NCI-H2171 treated with DMSO at 0.1 percent for 48 hours (cell line): ENCODE measurements at regions not wholly inside any gene's neighbourhood (a gene's known extent, or its start where the extent isn't known, plus 50 kb on each side); places are given as distances from the start of the nearest gene placed in this dataset.
A peak's percentile ranks its signal among the peaks of the same experiment; 100 is the strongest.
"Not testable (repeated sequence)": the region's sequence is repeated elsewhere in the genome, so short reads cannot be mapped to it uniquely, and the experiment has no call there.

Experiments
- DNase-seq: peaks from one replicate; lab custom pipeline; 2025; lab: John Stamatoyannopoulos, UW

GRCh38 chr2:195537811-195538210 lies 119.2 kb upstream of the SLC39A10 start:
- DNase-seq = no peak

- no peak for DNase-seq
These were observed 120.1 kb upstream of the SLC39A10 start for GRCh38 chr2:195536906-195537305.

GRCh38 chr2:195535911-195536522 lies 121.0 kb upstream of the SLC39A10 start:
- no peak for DNase-seq

GRCh38 chr2:195534971-195535370 lies 122.1 kb upstream of the SLC39A10 start:
- no peak for DNase-seq

- DNase-seq = no peak
These were observed 123.0 kb upstream of the SLC39A10 start for GRCh38 chr2:195533771-195534642.

- DNase-seq = no peak
These were observed 124.3 kb upstream of the SLC39A10 start for GRCh38 chr2:195532628-195533271.

GRCh38 chr2:195532255-195532627 lies 124.8 kb upstream of the SLC39A10 start:
- no peak for DNase-seq

GRCh38 chr2:195531754-195532153 lies 125.3 kb upstream of the SLC39A10 start:
- DNase-seq = no peak

- not testable (repeated sequence) for DNase-seq
These were observed 133.8 kb upstream of the SLC39A10 start for GRCh38 chr2:195523242-195523641.

- no peak for DNase-seq
These were observed 135.4 kb upstream of the SLC39A10 start for GRCh38 chr2:195521589-195521988.

- no peak for DNase-seq
These were observed 136.3 kb upstream of the SLC39A10 start for GRCh38 chr2:195520671-195521155.

- DNase-seq = no peak
These were observed 141.5 kb upstream of the SLC39A10 start for GRCh38 chr2:195515551-195515950.

GRCh38 chr2:195514365-195514764 lies 142.7 kb upstream of the SLC39A10 start:
- DNase-seq = no peak

GRCh38 chr2:195513119-195513518 lies 143.9 kb upstream of the SLC39A10 start:
- no peak for DNase-seq

- no peak for DNase-seq
These were observed 147.5 kb upstream of the SLC39A10 start for GRCh38 chr2:195509551-195509950.

- DNase-seq = no peak
These were observed 148.9 kb upstream of the SLC39A10 start for GRCh38 chr2:195508139-195508455.

GRCh38 chr2:195507447-195508138 lies 149.4 kb upstream of the SLC39A10 start:
- no peak for DNase-seq

GRCh38 chr2:195505701-195506100 lies 151.3 kb upstream of the SLC39A10 start:
- no peak for DNase-seq

- no peak for DNase-seq
These were observed 153.8 kb upstream of the SLC39A10 start for GRCh38 chr2:195503208-195503607.

GRCh38 chr2:195501746-195502145 lies 155.3 kb upstream of the SLC39A10 start:
- DNase-seq = no peak

- peak; percentile 14 for DNase-seq
These were observed 156.1 kb upstream of the SLC39A10 start for GRCh38 chr2:195500879-195501278.

GRCh38 chr2:195498839-195499490 lies 158.1 kb upstream of the SLC39A10 start:
- no peak for DNase-seq
